ENCODE measurements at regions not wholly inside any gene's neighbourhood (a gene's known extent, or its start where the extent isn't known, plus 50 kb on each side); places are given as distances from the start of the nearest gene placed in this dataset.

- ChIA-PET POLR2A (no interaction called here), CTCF (no interaction called here)
- Histone ChIP-seq H3K27ac (ENCODE audit: low read length) (no peak overlapping the region), H3K9me3 (ENCODE audit: control insufficient read depth, insufficient read depth, low read depth, low read length) (no peaks in the 10 kb centered on the region), H3K36me3 (ENCODE audit: control insufficient read depth, insufficient read depth, low read length) (no peaks in the 10 kb centered on the region), H3K4me3 (ENCODE audit: low read depth in 2 of 2, low read length in 2 of 2) (no peak overlapping the region), H3K4me1 (ENCODE audit: control insufficient read depth, insufficient read depth, low read length) (no peaks in the 10 kb centered on the region), H3K27me3 (ENCODE audit: control insufficient read depth, insufficient read depth, low read length) (no peaks in the 10 kb centered on the region; the same call in 1 of the 2 replicates)
- ATAC-seq (no peak), DNase-seq (ENCODE audit: low read depth, low spot score) (no peak)
- no TSS peak for BruUV-seq (replicated peaks)
- in situ Hi-C loops (cut with HindIII; ENCODE audit: low pct_unique_long_range_greater_than_20kb, low sequenced_read_pairs) (no loop called here), intact Hi-C loops (cut with micrococcal nuclease; ENCODE audit: unreplicated experiment) (no loop called here)
- TF ChIP-seq TCF7L2 (IDR thresholded peaks at IDR 0.05; ENCODE audit: low read depth, low read length) (no peak), SIN3A (IDR thresholded peaks at IDR 0.05; ENCODE audit: borderline replicate concordance, insufficient read depth, low read depth, low read length) (no peak), CTCF (IDR thresholded peaks at IDR 0.05) (no peak), REST (IDR thresholded peaks at IDR 0.05; ENCODE audit: insufficient read depth in 1 of 2, low read depth in 2 of 2, low read length in 1 of 2) (no peak), POLR2AphosphoS5 (IDR thresholded peaks at IDR 0.05; ENCODE audit: low read depth, low read length) (no peak)
Measured at GRCh38 chr20:60634491-60635172, 617.4 kb upstream of the CDH4 start.

GRCh38 chr20:60636417-60636816, 615.6 kb upstream of the CDH4 start:
- no peaks in the 10 kb centered on the region for H3K27me3 ChIP-seq (ENCODE audit: control insufficient read depth, insufficient read depth, low read length)
- H3K9me3 ChIP-seq (ENCODE audit: control insufficient read depth, insufficient read depth, low read depth, low read length) = no peaks in the 10 kb centered on the region
- CTCF ChIA-PET = no interaction called here
- ATAC-seq (no peak), DNase-seq (ENCODE audit: low read depth, low spot score) (no peak)
- in situ Hi-C loops (cut with HindIII; ENCODE audit: low pct_unique_long_range_greater_than_20kb, low sequenced_read_pairs) (no loop called here), intact Hi-C loops (cut with micrococcal nuclease; ENCODE audit: unreplicated experiment) (no loop called here)
- no peak overlapping the region for H3K4me3 ChIP-seq (ENCODE audit: low read depth in 2 of 2, low read length in 2 of 2)
- POLR2A ChIA-PET = no interaction called here
- H3K4me1 ChIP-seq (ENCODE audit: control insufficient read depth, insufficient read depth, low read length) = no peaks in the 10 kb centered on the region
- no peaks in the 10 kb centered on the region for H3K36me3 ChIP-seq (ENCODE audit: control insufficient read depth, insufficient read depth, low read length)
- BruUV-seq (replicated peaks) = no TSS peak
- TF ChIP-seq REST (IDR thresholded peaks at IDR 0.05; ENCODE audit: insufficient read depth in 1 of 2, low read depth in 2 of 2, low read length in 1 of 2) (no peak), CTCF (IDR thresholded peaks at IDR 0.05) (no peak), SIN3A (IDR thresholded peaks at IDR 0.05; ENCODE audit: borderline replicate concordance, insufficient read depth, low read depth, low read length) (no peak), TCF7L2 (IDR thresholded peaks at IDR 0.05; ENCODE audit: low read depth, low read length) (no peak), POLR2AphosphoS5 (IDR thresholded peaks at IDR 0.05; ENCODE audit: low read depth, low read length) (no peak)
- no peak overlapping the region for H3K27ac ChIP-seq (ENCODE audit: low read length)

Measured in Panc1 (cell line).